ENCODE measurements at regions not wholly inside any gene's neighbourhood (a gene's known extent, or its start where the extent isn't known, plus 50 kb on each side); places are given as distances from the start of the nearest gene placed in this dataset.
"Not testable (repeated sequence)": the region's sequence is repeated elsewhere in the genome, so short reads cannot be mapped to it uniquely, and the experiment has no call there.

- FAIRE-seq = no peak
- DNase-seq (ENCODE audit: insufficient read length, low spot score) = no peak
- TF ChIP-seq TAF1 (IDR thresholded peaks at IDR 0.05; ENCODE audit: low read depth, low read length) (no peak), POU2F2 (IDR thresholded peaks at IDR 0.05; ENCODE audit: low read depth, low read length) (no peak), POLR2A (IDR thresholded peaks at IDR 0.05; ENCODE audit: low read depth, low read length) (no peak), PAX5 (IDR thresholded peaks at IDR 0.05; ENCODE audit: insufficient read depth, low read length, severe bottlenecking) (no peak), SPI1 (IDR thresholded peaks at IDR 0.05; ENCODE audit: low read depth, low read length) (no peak), POLR2AphosphoS5 (IDR thresholded peaks at IDR 0.05; ENCODE audit: low read depth, low read length) (no peak)
Measured at GRCh38 chr11:83364500-83365045, 78.4 kb upstream of the CCDC90B start.

GRCh38 chr11:83363312-83363711 is 77.1 kb upstream of the CCDC90B start:
- FAIRE-seq = no peak

GRCh38 chr11:83361831-83362230 is 75.7 kb upstream of the CCDC90B start:
- FAIRE-seq = no peak

More at GRCh38 chr11:83363312-83363711, 77.1 kb upstream of the CCDC90B start:
- no peak for DNase-seq (ENCODE audit: insufficient read length, low spot score)
- no peak for TF ChIP-seq TAF1 (IDR thresholded peaks at IDR 0.05; ENCODE audit: low read depth, low read length)
- no peak for TF ChIP-seq SPI1 (IDR thresholded peaks at IDR 0.05; ENCODE audit: low read depth, low read length)
- no peak for TF ChIP-seq POLR2A (IDR thresholded peaks at IDR 0.05; ENCODE audit: low read depth, low read length)
- TF ChIP-seq POU2F2 (IDR thresholded peaks at IDR 0.05; ENCODE audit: low read depth, low read length) = no peak
- no peak for TF ChIP-seq PAX5 (IDR thresholded peaks at IDR 0.05; ENCODE audit: insufficient read depth, low read length, severe bottlenecking)
- no peak for TF ChIP-seq POLR2AphosphoS5 (IDR thresholded peaks at IDR 0.05; ENCODE audit: low read depth, low read length)

GRCh38 chr11:83355391-83355790 is 69.2 kb upstream of the CCDC90B start:
- no peak for TF ChIP-seq POLR2A (IDR thresholded peaks at IDR 0.05; ENCODE audit: low read depth, low read length)
- TF ChIP-seq PAX5 (IDR thresholded peaks at IDR 0.05; ENCODE audit: insufficient read depth, low read length, severe bottlenecking) = no peak
- TF ChIP-seq POLR2AphosphoS5 (IDR thresholded peaks at IDR 0.05; ENCODE audit: low read depth, low read length) = no peak
- TF ChIP-seq POU2F2 (IDR thresholded peaks at IDR 0.05; ENCODE audit: low read depth, low read length) = no peak
- TF ChIP-seq SPI1 (IDR thresholded peaks at IDR 0.05; ENCODE audit: low read depth, low read length) = no peak
- no peak for DNase-seq (ENCODE audit: insufficient read length, low spot score)
- no peak for FAIRE-seq

More at GRCh38 chr11:83361831-83362230, 75.7 kb upstream of the CCDC90B start:
- no peak for DNase-seq (ENCODE audit: insufficient read length, low spot score)
- no peak for TF ChIP-seq POLR2AphosphoS5 (IDR thresholded peaks at IDR 0.05; ENCODE audit: low read depth, low read length)
- TF ChIP-seq PAX5 (IDR thresholded peaks at IDR 0.05; ENCODE audit: insufficient read depth, low read length, severe bottlenecking) = no peak
- TF ChIP-seq POU2F2 (IDR thresholded peaks at IDR 0.05; ENCODE audit: low read depth, low read length) = no peak
- no peak for TF ChIP-seq SPI1 (IDR thresholded peaks at IDR 0.05; ENCODE audit: low read depth, low read length)
- no peak for TF ChIP-seq TAF1 (IDR thresholded peaks at IDR 0.05; ENCODE audit: low read depth, low read length)
- TF ChIP-seq POLR2A (IDR thresholded peaks at IDR 0.05; ENCODE audit: low read depth, low read length) = no peak

- FAIRE-seq (no peak), DNase-seq (ENCODE audit: insufficient read length, low spot score) (no peak)
- TF ChIP-seq POLR2AphosphoS5 (IDR thresholded peaks at IDR 0.05; ENCODE audit: low read depth, low read length) (no peak), TAF1 (IDR thresholded peaks at IDR 0.05; ENCODE audit: low read depth, low read length) (no peak), POU2F2 (IDR thresholded peaks at IDR 0.05; ENCODE audit: low read depth, low read length) (no peak), POLR2A (IDR thresholded peaks at IDR 0.05; ENCODE audit: low read depth, low read length) (no peak), PAX5 (IDR thresholded peaks at IDR 0.05; ENCODE audit: insufficient read depth, low read length, severe bottlenecking) (no peak), SPI1 (IDR thresholded peaks at IDR 0.05; ENCODE audit: low read depth, low read length) (no peak)
Measured at GRCh38 chr11:83350187-83350586, 64.0 kb upstream of the CCDC90B start.

- DNase-seq (ENCODE audit: insufficient read length, low spot score) (no peak), FAIRE-seq (no peak)
- no peak for TF ChIP-seq TAF1 (IDR thresholded peaks at IDR 0.05; ENCODE audit: low read depth, low read length)
- no peak for TF ChIP-seq POU2F2 (IDR thresholded peaks at IDR 0.05; ENCODE audit: low read depth, low read length)
- TF ChIP-seq SPI1 (IDR thresholded peaks at IDR 0.05; ENCODE audit: low read depth, low read length) = no peak
- TF ChIP-seq POLR2AphosphoS5 (IDR thresholded peaks at IDR 0.05; ENCODE audit: low read depth, low read length) = no peak
Measured at GRCh38 chr11:83349296-83349695, 63.1 kb upstream of the CCDC90B start.

GRCh38 chr11:83346706-83347105 is 60.5 kb upstream of the CCDC90B start:
- not testable (repeated sequence) for FAIRE-seq; DNase-seq (ENCODE audit: insufficient read length, low spot score)

GRCh38 chr11:83344521-83344920 is 58.4 kb upstream of the CCDC90B start:
- not testable (repeated sequence) for DNase-seq (ENCODE audit: insufficient read length, low spot score); FAIRE-seq

GRCh38 chr11:83336993-83337392 is 50.8 kb upstream of the CCDC90B start:
- no peak for FAIRE-seq
- DNase-seq (ENCODE audit: insufficient read length, low spot score) = no peak
- TF ChIP-seq POU2F2 (IDR thresholded peaks at IDR 0.05; ENCODE audit: low read depth, low read length) (no peak), POLR2AphosphoS5 (IDR thresholded peaks at IDR 0.05; ENCODE audit: low read depth, low read length) (no peak), PAX5 (IDR thresholded peaks at IDR 0.05; ENCODE audit: insufficient read depth, low read length, severe bottlenecking) (no peak), POLR2A (IDR thresholded peaks at IDR 0.05; ENCODE audit: low read depth, low read length) (no peak), TAF1 (IDR thresholded peaks at IDR 0.05; ENCODE audit: low read depth, low read length) (no peak), SPI1 (IDR thresholded peaks at IDR 0.05; ENCODE audit: low read depth, low read length) (no peak)

Measured in GM12891 (cell line).